GM19395 (cell line): ENCODE measurements at regions not wholly inside any gene's neighbourhood (a gene's known extent, or its start where the extent isn't known, plus 50 kb on each side); places are given as distances from the start of the nearest gene placed in this dataset.
"Not testable (repeated sequence)": the region's sequence is repeated elsewhere in the genome, so short reads cannot be mapped to it uniquely, and the experiment has no call there.

Experiments
- ATAC-seq: cut with Tn5 transposase; IDR thresholded peaks from one replicate; pipeline ENCODE4 v1.9.1; 2021; ENCODE audit warnings: mild to moderate bottlenecking, moderate library complexity; ENCODE audit not compliant: unreplicated experiment

- not testable (repeated sequence) for ATAC-seq
These were observed 133.7 kb upstream of the ANK3 start for GRCh38 chr10:60523371-60523770.

GRCh38 chr10:60522617-60523016 lies 132.9 kb upstream of the ANK3 start:
- ATAC-seq: no peak

GRCh38 chr10:60521974-60522405 lies 132.3 kb upstream of the ANK3 start:
- ATAC-seq: no peak

GRCh38 chr10:60518745-60519144 lies 129.1 kb upstream of the ANK3 start:
- ATAC-seq: no peak

GRCh38 chr10:60517805-60518204 lies 128.1 kb upstream of the ANK3 start:
- no peak for ATAC-seq

- peak; percentile 71 for ATAC-seq
These were observed 123.6 kb upstream of the ANK3 start for GRCh38 chr10:60513281-60513680.

GRCh38 chr10:60511477-60512229 lies 122.0 kb upstream of the ANK3 start:
- ATAC-seq: no peak

- no peak for ATAC-seq
These were observed 119.2 kb upstream of the ANK3 start for GRCh38 chr10:60508831-60509230.

GRCh38 chr10:60508037-60508436 lies 118.4 kb upstream of the ANK3 start:
- no peak for ATAC-seq

- no peak for ATAC-seq
These were observed 112.9 kb upstream of the ANK3 start for GRCh38 chr10:60502621-60503020.

GRCh38 chr10:60498985-60499384 lies 109.3 kb upstream of the ANK3 start:
- no peak for ATAC-seq

- no peak for ATAC-seq
These were observed 107.7 kb upstream of the ANK3 start for GRCh38 chr10:60497364-60497763.

- no peak for ATAC-seq
These were observed 106.5 kb upstream of the ANK3 start for GRCh38 chr10:60496181-60496580.

GRCh38 chr10:60495338-60496055 lies 105.8 kb upstream of the ANK3 start:
- no peak for ATAC-seq

GRCh38 chr10:60494774-60495173 lies 105.1 kb upstream of the ANK3 start:
- ATAC-seq: no peak

- ATAC-seq: no peak
These were observed 101.5 kb upstream of the ANK3 start for GRCh38 chr10:60491162-60491561.

GRCh38 chr10:60490013-60490412 lies 100.3 kb upstream of the ANK3 start:
- ATAC-seq: no peak

GRCh38 chr10:60488111-60488669 lies 98.5 kb upstream of the ANK3 start:
- no peak for ATAC-seq

- no peak for ATAC-seq
These were observed 97.9 kb upstream of the ANK3 start for GRCh38 chr10:60487543-60487942.

- no peak for ATAC-seq
These were observed 95.3 kb upstream of the ANK3 start for GRCh38 chr10:60485025-60485424.

GRCh38 chr10:60480865-60481563 lies 91.3 kb upstream of the ANK3 start:
- no peak for ATAC-seq
